ENCODE measurements at regions not wholly inside any gene's neighbourhood (a gene's known extent, or its start where the extent isn't known, plus 50 kb on each side); places are given as distances from the start of the nearest gene placed in this dataset.

- TF ChIP-seq CTCF (IDR thresholded peaks at IDR 0.05) = no peak
- ATAC-seq (no peak), DNase-seq (no peak)
- Histone ChIP-seq H3K27ac (no peak overlapping the region), H3K4me1 (no peaks in the 10 kb centered on the region), H3K4me3 (no peak overlapping the region), H3K27me3 (no peaks in the 10 kb centered on the region), H3K9me3 (peaks cover 0 to 35% of the 10 kb centered on the region in 2 donors), H3K36me3 (no peaks in the 10 kb centered on the region)
- intact Hi-C loops (cut with DNase I) = no loop called here
Measured at GRCh38 chr10:20726381-20726780, 170.7 kb downstream of the NEBL start.

- Histone ChIP-seq H3K4me1 (no peaks in the 10 kb centered on the region), H3K4me3 (no peak overlapping the region), H3K36me3 (no peaks in the 10 kb centered on the region), H3K27ac (no peak overlapping the region), H3K9me3 (no peaks in the 10 kb centered on the region), H3K27me3 (no peaks in the 10 kb centered on the region)
- DNase-seq (no peak), ATAC-seq (no peak)
- TF ChIP-seq CTCF (IDR thresholded peaks at IDR 0.05) = no peak
- intact Hi-C loops (cut with DNase I) = no loop called here
Measured at GRCh38 chr10:20714979-20715378, 182.1 kb downstream of the NEBL start.

- intact Hi-C loops (cut with DNase I) = no loop called here
- TF ChIP-seq CTCF (IDR thresholded peaks at IDR 0.05) = no peak
Measured at GRCh38 chr10:20714518-20714917, 182.6 kb downstream of the NEBL start.

GRCh38 chr10:20713420-20713819 lies 183.7 kb downstream of the NEBL start:
- Histone ChIP-seq H3K27ac (no peak overlapping the region), H3K36me3 (no peaks in the 10 kb centered on the region), H3K4me1 (no peaks in the 10 kb centered on the region), H3K4me3 (no peak overlapping the region), H3K27me3 (no peaks in the 10 kb centered on the region), H3K9me3 (no peaks in the 10 kb centered on the region)
- no peak for TF ChIP-seq CTCF (IDR thresholded peaks at IDR 0.05)
- no peak for ATAC-seq
- DNase-seq = no peak
- intact Hi-C loops (cut with DNase I) = no loop called here

More at GRCh38 chr10:20714518-20714917, 182.6 kb downstream of the NEBL start:
- DNase-seq = no peak
- H3K27me3 ChIP-seq = no peaks in the 10 kb centered on the region
- H3K27ac ChIP-seq = no peak overlapping the region
- no peaks in the 10 kb centered on the region for H3K4me1 ChIP-seq
- H3K36me3 ChIP-seq = no peaks in the 10 kb centered on the region
- H3K4me3 ChIP-seq = no peak overlapping the region
- H3K9me3 ChIP-seq = no peaks in the 10 kb centered on the region
- no peak for ATAC-seq

- H3K4me3 ChIP-seq = no peak overlapping the region
- no peaks in the 10 kb centered on the region for H3K36me3 ChIP-seq
- H3K27ac ChIP-seq = no peak overlapping the region
- intact Hi-C loops (cut with DNase I) = no loop called here
- no peaks in the 10 kb centered on the region for H3K9me3 ChIP-seq
- no peak for TF ChIP-seq CTCF (IDR thresholded peaks at IDR 0.05)
- no peaks in the 10 kb centered on the region for H3K4me1 ChIP-seq
- ATAC-seq = no peak
- peak in 1 of 4 donors; percentile 14 for DNase-seq
- H3K27me3 ChIP-seq = no peaks in the 10 kb centered on the region
Measured at GRCh38 chr10:20712774-20713173, 184.3 kb downstream of the NEBL start.

All from left lung (tissue), 4 donors.